PC-9 (cell line): ENCODE measurements at regions not wholly inside any gene's neighbourhood (a gene's known extent, or its start where the extent isn't known, plus 50 kb on each side); places are given as distances from the start of the nearest gene placed in this dataset.

ENCODE experiments used
- CTCF ChIP-seq: fragments of 200-600 bp; sonication (generic); conservative IDR thresholded peaks from 2 replicates; pipeline ENCODE4 v1.6.1; 2017; ENCODE audit warnings: mixed run types, antibody characterized with exemption, mild to moderate bottlenecking, moderate library complexity
- EZH2 ChIP-seq: fragments of 200-600 bp; sonication (generic); IDR thresholded peaks from 2 replicates; pipeline ENCODE4 v1.8.0; 2017; ENCODE audit warnings: antibody characterized with exemption, low read depth

GRCh38 chr1:182163821-182164223 is 102.3 kb upstream of the ZNF648 start:
- TF ChIP-seq CTCF (no peak), EZH2 (no peak)
